ENCODE measurements at regions not wholly inside any gene's neighbourhood (a gene's known extent, or its start where the extent isn't known, plus 50 kb on each side); places are given as distances from the start of the nearest gene placed in this dataset.

GRCh38 chr4:140211161-140211560 is 57.2 kb upstream of the MAML3 start:
- no peak for TF ChIP-seq CTCF (IDR thresholded peaks at IDR 0.05; ENCODE audit: borderline replicate concordance, extremely low read depth, low read length, poor library complexity, severe bottlenecking)
- no peak for TF ChIP-seq EZH2 (IDR thresholded peaks at IDR 0.05; ENCODE audit: borderline replicate concordance, low read depth, low read length, severe bottlenecking)
